Gastrocnemius medialis (tissue), 4 donors: ENCODE measurements at regions not wholly inside any gene's neighbourhood (a gene's known extent, or its start where the extent isn't known, plus 50 kb on each side); places are given as distances from the start of the nearest gene placed in this dataset.

Experiments used
- ATAC-seq, 2 donors: fragments of 150-250 bp; one replicate each; pipeline ENCODE4 v1.9.1; 2016
- DNase-seq, 2 donors: peaks; one replicate each; pipeline ENCODE4 v3.0.0-alpha.2; 2019
- H3K27ac ChIP-seq, 4 donors: fragments of 200-600 bp; sonication (generic); 1 replicate in 1 of 4; 2 replicates in 3 of 4; pipeline ENCODE4 v1.5.1; 2016 to 2018; ENCODE audit warnings: mild to moderate bottlenecking in 2 of 4, moderate library complexity in 1 of 4
- H3K27me3 ChIP-seq, 3 donors: fragments of 200-600 bp; sonication (generic) in 2 of 3; 1 replicate in 1 of 3; 2 replicates in 2 of 3; pipeline versions ENCODE4 v1.5.1 to v1.6.0; 2016 to 2019; ENCODE audit warnings: mild to moderate bottlenecking in 1 of 3, moderate library complexity in 1 of 3
- H3K36me3 ChIP-seq, 2 donors: fragments of 200-600 bp; sonication (generic) in 1 of 2; one replicate each; pipeline ENCODE4 v1.5.1; 2017 to 2018
- H3K4me1 ChIP-seq, 2 donors: fragments of 200-600 bp; sonication (generic) in 1 of 2; one replicate each; pipeline ENCODE4 v1.5.1; 2016 to 2017; ENCODE audit warnings: mild to moderate bottlenecking in 2 of 2
- H3K4me3 ChIP-seq, 4 donors: fragments of 200-600 bp; sonication (generic) in 3 of 4; 1 replicate in 1 of 4; 2 replicates in 3 of 4; pipeline ENCODE4 v1.5.1; 2016 to 2019; ENCODE audit warnings: mild to moderate bottlenecking in 2 of 4
- H3K9me3 ChIP-seq, 3 donors: fragments of 200-600 bp; sonication (generic) in 2 of 3; 1 replicate in 1 of 3; 2 replicates in 2 of 3; pipeline ENCODE4 v1.5.1; 2016 to 2019
- POLR2A ChIP-seq, 2 donors: fragments of 450-650 bp; IDR thresholded peaks; one replicate each; pipeline ENCODE4 v1.6.1; 2017; ENCODE audit warnings: antibody characterized with exemption in 2 of 2, mild to moderate bottlenecking in 2 of 2, moderate library complexity in 2 of 2
- in situ Hi-C, 4 donors: fragments of 200-750 bp; cut with MboI; loops; one replicate each; pipeline versions ENCODE4 v1.15.0 to v1.8.0; 2017; ENCODE audit warnings: low sequenced_read_pairs in 4 of 4
- intact Hi-C: fragments of 100-400 bp; cut with DNase I; formaldehyde crosslinking; loops from one replicate; pipeline ENCODE4 v1.15.1; 2023; ENCODE audit warnings: low total_unique reads
- TF ChIP-seq, protein P1 (sequence below), 5 experiments: fragments of 450-650 bp in 3 of 5; fragments of 200-600 bp in 2 of 5; sonication (generic) in 2 of 5; IDR thresholded peaks in 4 of 5; conservative IDR thresholded peaks in 1 of 5; 1 replicate in 4 of 5; 2 replicates in 1 of 5; pipeline ENCODE4 v1.5.1; 2016 to 2019; ENCODE audit warnings: antibody characterized with exemption in 5 of 5, mild to moderate bottlenecking in 3 of 5, moderate library complexity in 3 of 5

- no peak for TF ChIP-seq POLR2A (IDR thresholded peaks at IDR 0.05)
- TF ChIP-seq, protein P1, sequence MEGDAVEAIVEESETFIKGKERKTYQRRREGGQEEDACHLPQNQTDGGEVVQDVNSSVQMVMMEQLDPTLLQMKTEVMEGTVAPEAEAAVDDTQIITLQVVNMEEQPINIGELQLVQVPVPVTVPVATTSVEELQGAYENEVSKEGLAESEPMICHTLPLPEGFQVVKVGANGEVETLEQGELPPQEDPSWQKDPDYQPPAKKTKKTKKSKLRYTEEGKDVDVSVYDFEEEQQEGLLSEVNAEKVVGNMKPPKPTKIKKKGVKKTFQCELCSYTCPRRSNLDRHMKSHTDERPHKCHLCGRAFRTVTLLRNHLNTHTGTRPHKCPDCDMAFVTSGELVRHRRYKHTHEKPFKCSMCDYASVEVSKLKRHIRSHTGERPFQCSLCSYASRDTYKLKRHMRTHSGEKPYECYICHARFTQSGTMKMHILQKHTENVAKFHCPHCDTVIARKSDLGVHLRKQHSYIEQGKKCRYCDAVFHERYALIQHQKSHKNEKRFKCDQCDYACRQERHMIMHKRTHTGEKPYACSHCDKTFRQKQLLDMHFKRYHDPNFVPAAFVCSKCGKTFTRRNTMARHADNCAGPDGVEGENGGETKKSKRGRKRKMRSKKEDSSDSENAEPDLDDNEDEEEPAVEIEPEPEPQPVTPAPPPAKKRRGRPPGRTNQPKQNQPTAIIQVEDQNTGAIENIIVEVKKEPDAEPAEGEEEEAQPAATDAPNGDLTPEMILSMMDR (IDR thresholded peaks at IDR 0.05 in 4 of 5, conservative IDR thresholded peaks at IDR 0.05 in 1 of 5) = no peak
- Histone ChIP-seq H3K9me3 (no peaks in the 10 kb centered on the region), H3K36me3 (no peaks in the 10 kb centered on the region), H3K4me1 (no peaks in the 10 kb centered on the region), H3K27ac (no peak overlapping the region), H3K4me3 (no peak overlapping the region), H3K27me3 (no peaks in the 10 kb centered on the region)
- in situ Hi-C loops (no loop called here), intact Hi-C loops (no loop called here)
- ATAC-seq (no peak), DNase-seq (no peak)
Observed at GRCh38 chr5:114634967-114635901, 273.4 kb downstream of the KCNN2 start.

DNA sequence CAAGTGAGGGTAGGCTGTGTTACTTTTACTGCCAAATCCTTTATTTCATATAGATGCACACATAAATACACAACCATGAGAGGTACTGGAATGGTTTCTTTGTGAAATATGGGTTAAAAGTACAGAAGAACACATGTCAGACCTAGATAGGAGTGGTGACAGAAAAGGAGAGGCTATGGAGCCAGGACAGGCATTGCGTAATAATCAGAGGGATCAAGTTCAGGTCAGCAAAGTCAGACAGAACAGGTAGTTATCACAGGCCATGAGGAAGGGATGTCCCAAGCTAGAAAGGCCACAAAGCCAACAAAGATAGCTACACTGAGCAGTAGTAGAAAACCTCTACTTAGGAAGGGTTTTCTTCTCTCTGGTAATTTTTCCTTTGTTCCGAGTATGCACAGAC is 272.6 kb downstream of the KCNN2 start:
- Histone ChIP-seq H3K36me3 (no peaks in the 10 kb centered on the region), H3K27me3 (no peaks in the 10 kb centered on the region), H3K4me1 (no peaks in the 10 kb centered on the region), H3K27ac (no peak overlapping the region), H3K9me3 (no peaks in the 10 kb centered on the region), H3K4me3 (no peak overlapping the region)
- no peak for ATAC-seq
- in situ Hi-C loops = no loop called here
- intact Hi-C loops = no loop called here
- DNase-seq = no peak
- TF ChIP-seq, protein P1 (IDR thresholded peaks at IDR 0.05 in 4 of 5, conservative IDR thresholded peaks at IDR 0.05 in 1 of 5) = no peak
- TF ChIP-seq POLR2A (IDR thresholded peaks at IDR 0.05) = no peak

GRCh38 chr5:114612406-114612805 is 250.5 kb downstream of the KCNN2 start:
- Histone ChIP-seq H3K27ac (no peak overlapping the region), H3K4me3 (no peak overlapping the region), H3K27me3 (no peaks in the 10 kb centered on the region), H3K9me3 (no peaks in the 10 kb centered on the region), H3K4me1 (no peaks in the 10 kb centered on the region), H3K36me3 (no peaks in the 10 kb centered on the region)
- in situ Hi-C loops (no loop called here), intact Hi-C loops (no loop called here)
- TF ChIP-seq, protein P1 (IDR thresholded peaks at IDR 0.05 in 4 of 5, conservative IDR thresholded peaks at IDR 0.05 in 1 of 5) = no peak
- TF ChIP-seq POLR2A (IDR thresholded peaks at IDR 0.05) = no peak
- ATAC-seq (no peak), DNase-seq (no peak)

DNA sequence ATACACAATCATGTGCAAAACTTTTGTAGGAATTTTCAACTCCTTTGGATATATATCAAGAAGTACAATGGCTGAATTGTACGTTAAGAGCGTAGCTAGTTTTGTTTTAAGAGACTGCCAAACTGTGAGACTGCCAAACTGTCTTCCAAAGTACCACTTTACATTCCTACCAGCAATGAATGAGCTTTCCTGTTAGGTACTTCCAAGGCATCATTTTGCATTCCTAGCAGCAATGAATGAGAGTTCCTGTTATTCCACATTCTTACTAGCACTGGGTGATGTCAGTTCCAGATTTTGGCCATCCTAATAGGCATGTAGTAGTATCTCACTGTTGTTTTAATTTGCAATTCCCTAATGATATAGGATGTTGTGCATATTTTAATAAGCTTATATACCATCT is 219.3 kb downstream of the KCNN2 start:
- no peaks in the 10 kb centered on the region for H3K36me3 ChIP-seq
- no peak overlapping the region for H3K27ac ChIP-seq
- H3K9me3 ChIP-seq = no peaks in the 10 kb centered on the region
- in situ Hi-C loops (no loop called here), intact Hi-C loops (no loop called here)
- H3K4me1 ChIP-seq = no peaks in the 10 kb centered on the region
- H3K4me3 ChIP-seq = no peak overlapping the region
- TF ChIP-seq, protein P1 (IDR thresholded peaks at IDR 0.05 in 4 of 5, conservative IDR thresholded peaks at IDR 0.05 in 1 of 5) = no peak
- no peak for TF ChIP-seq POLR2A (IDR thresholded peaks at IDR 0.05)
- DNase-seq (no peak), ATAC-seq (no peak)
- no peaks in the 10 kb centered on the region for H3K27me3 ChIP-seq
